Ammon's horn (tissue), 1 donor: ENCODE measurements at regions not wholly inside any gene's neighbourhood (a gene's known extent, or its start where the extent isn't known, plus 50 kb on each side); places are given as distances from the start of the nearest gene placed in this dataset.

Experiments used
- DNase-seq: peaks from one replicate; pipeline ENCODE4 v3.0.0-alpha.2; 2016; ENCODE audit warnings: low spot score

DNA sequence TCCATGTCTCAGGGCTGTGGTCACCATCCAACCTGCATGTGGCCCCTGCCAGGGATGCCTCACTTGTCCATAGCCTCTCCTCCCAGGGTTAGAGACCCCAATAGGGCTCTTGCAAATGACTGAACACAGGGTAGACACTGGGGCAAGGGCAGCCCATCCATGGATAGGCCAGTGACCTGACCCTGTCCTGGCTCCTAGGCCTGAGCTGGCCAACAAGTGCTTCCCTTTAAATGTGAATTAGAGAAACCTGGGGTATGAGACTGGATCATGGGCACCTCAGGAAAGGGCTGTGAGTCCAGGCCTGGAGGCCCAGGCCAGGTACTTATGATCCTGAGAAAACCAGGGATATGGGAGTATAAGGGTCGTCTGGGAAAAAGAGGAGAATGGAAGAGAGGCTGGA lies 64.5 kb downstream of the COPS8 start:
- DNase-seq = no peak

DNA sequence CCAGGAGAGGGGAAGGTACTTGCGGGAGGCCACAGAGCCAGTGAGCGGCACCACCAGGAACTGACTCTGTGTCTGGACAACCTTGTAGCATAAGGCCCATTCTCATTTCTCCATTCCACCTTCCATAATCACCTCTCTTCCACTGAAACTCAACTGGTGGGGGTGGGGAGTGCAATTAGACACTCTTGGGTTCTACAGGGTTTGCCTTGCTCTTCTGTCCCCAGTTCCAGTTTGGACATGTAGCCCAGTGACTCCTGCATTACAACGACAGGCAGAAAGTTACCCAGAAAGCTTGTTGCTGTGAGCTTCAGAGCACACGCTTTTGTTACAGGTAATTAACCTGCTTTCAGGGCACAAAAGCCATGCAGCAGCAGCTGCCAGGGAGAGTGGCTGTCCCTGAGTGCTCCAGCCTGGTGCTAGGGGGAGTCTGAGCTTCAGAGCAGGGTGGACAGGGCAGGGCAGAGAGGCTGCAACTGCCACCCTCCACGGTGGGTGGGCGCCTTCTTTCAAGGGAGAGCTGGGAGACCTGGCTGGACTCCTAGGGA lies 65.2 kb downstream of the COPS8 start:
- DNase-seq = no peak

DNA sequence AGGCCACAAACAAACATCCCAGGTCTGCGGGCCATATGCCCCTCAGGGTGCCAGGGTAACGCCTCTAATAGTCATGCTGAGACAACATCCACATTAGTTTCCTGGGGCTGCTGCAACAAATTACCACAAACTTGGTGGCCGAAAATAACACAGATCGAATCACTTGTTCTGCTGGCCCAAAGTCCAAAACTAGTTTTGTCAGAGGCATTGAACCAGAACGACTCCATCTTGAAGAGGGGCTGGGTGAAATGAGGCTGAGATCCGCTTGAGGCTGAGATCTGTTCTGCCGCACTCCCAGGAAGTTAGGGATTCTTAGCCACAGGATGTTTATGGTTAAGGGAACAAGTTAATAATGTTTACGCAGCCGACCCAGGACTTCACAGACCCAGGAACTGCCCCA lies 66.7 kb downstream of the COPS8 start:
- no peak for DNase-seq

DNA sequence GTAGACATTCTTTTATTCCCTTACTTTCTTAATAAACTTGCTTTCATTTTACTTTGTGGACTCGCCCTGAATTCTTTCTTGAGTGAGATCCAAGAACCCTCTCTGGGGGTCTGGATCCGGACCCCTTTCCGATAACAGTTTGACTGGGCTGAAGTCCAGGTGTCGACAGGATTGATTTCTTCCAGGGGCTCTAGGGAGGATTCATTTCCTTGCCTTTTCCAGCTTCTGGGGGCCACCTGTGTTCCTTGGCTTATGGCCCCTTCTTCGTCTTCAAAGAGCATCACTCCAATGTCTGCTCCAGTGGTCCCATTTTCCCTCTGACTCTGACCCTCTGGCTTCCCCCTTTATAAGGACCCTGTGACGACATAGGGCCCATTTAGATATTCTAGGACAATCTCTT lies 67.5 kb downstream of the COPS8 start:
- no peak for DNase-seq

DNA sequence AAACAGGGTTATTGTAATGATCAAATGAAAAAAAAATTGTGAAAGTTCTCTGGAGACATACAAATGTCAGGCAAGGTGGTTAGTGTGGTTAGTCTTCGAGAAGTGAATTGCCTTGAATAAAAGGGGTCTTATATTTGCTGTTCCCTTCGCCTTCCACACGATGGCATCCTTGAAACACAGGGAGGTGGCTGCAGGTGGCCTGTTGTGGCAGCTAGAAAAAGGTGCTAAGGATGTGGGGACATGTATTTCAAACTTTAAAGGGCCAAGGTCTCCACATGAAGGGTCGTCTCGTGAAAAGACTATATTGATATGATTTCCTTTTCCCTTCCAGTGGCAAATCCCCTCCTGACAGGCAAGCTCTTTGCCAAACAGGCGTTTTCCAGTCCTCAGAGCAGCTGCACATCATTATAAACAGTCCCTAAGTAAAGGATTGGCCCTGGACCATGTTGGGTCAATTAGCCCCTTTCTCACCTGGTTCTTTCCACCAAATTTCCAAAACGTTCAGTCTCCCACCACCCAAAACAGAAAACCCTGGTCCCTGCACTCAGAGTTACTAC lies 68.5 kb downstream of the COPS8 start:
- peak; percentile 32 for DNase-seq

DNA sequence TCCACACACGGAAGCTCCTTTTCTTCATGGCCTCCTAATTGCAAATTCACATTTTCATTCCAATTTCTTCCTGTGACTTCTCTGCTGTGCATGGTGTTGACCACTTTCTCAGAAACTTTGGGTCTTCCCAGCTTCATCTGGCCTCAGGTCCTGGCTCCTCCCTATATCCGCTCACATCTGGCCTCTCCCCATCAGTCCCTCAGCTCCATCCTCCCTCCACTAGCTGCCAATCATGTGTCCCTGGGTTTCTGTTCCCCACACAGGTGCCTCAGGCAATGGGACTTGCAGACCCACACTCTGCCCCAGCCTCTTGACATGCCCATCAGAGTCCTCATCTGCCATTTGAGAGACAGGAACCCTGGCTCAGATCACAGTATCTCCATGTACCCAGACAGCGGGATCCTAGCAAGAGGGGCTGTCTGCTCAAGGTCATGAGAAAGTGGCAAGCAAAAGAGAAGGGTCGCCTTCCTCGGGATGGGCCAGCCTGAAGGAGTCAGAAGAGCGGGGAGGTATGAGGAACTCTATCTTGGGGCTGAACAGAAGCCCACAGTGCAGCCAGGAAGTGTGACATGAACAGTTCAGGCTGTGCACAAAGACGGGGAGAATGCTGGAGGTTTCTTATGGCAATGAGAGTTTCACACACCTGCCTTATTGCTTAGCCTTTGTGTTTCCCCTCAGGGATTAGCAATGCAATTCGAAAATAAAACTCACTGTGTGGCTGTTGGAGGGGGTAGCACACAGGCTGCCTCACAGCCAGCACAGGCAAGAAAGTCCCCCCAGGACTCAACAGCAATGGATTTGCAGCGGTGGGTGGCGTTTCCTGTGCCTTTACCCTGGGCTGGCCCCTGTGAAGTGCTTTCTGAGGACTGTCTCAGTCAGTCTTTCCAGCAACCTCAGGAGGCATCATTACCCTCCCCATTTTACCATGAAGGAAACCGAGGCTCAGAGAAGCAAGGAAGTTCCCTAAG lies 69.5 kb downstream of the COPS8 start:
- no peak for DNase-seq

DNA sequence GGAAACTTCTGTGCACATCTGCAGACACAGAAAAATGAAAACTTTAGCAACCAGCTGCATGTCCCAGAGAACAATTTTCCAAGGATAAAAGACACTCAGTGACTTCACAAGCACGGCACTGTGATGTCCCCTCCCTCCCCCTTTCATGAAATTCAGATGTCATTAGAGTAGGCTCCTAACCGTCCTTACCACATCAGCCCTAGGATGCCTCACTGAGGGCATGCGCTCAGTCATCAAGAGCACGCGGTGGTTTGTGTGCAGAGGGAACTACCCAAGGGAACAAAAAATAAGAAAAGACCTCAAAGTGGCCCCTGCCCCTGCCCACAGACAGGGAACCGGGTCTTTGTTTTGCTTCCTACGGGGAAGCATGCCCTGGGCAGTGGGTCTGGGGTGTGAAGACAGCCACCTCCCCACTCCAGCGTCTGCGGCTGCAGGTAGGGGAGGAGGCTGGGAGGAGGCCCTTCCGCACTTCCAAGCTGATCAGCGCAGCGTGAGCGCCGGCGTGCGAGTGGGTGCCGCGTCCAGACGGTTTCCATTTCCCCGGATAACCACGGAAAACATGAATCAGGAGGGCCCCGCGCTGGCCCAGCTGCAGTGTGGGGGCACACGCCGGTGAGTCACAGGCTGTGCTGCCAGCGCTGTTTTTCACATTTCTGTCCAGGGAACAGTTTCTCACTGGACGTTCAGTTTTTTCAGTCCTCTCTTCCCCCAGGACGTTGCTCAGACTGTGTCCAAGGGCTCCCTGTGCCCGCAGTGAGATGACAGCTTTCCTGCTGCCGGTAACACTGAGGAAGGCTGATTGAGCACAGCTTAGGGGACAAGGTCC lies 70.6 kb downstream of the COPS8 start:
- peak; percentile 17 for DNase-seq

DNA sequence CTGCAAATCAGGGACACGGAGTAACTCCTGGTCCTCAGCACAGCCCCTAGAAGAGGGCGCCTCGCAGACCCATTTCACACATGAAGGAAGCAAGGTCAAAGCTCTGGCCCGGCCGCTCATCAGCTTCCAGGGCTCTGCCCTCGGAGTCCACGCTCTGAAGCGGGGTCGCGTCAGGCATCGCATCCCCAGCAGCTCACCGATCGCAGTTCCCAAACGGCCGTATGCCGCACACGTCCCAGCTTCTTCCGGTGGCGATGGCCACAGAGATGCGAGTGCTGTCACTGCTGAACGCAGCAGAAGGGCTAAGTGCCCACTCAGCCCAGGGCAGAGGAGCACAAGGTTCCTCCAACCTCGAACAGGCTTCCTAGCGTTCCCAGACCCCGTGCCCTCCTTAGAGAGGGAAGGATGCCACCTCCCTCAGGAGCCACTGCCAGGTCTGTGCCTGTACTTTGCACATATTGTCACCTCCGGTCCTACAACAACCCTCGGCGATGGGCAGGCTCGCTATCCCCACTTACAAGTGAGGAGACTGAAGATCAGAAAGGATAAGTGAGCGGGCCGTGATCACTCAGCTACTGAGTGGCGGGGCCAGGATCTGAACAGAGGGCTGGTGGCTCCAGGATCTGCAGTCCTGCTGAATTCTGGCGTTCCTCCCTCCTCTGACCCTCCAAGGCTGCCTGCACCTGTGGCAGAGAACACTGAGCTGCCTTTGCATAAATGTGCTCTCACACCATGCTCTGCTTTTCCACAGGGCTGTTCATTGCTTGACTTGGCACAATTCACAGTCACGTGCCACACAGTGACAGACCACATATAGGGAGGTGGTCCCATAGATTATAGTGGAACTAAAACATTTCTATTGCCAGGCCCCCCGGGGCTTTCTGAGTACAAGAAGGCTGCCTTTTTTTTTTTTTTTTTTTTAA lies 71.4 kb downstream of the COPS8 start:
- no peak for DNase-seq

DNA sequence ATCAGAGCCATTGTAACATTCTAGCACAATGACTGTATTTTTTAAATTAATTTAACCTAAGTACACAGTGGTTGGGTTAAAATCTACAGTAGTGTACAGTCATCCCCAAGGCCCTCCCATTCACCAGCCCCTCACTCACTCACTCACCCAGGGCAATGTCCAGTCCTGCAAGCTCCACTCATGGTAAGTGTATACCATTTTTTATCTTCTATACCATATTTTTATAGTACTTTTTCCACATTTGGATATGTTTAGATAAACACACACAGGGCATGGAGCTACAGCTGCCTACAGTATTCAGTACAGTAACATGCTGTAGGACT lies 72.1 kb downstream of the COPS8 start:
- DNase-seq = no peak

DNA sequence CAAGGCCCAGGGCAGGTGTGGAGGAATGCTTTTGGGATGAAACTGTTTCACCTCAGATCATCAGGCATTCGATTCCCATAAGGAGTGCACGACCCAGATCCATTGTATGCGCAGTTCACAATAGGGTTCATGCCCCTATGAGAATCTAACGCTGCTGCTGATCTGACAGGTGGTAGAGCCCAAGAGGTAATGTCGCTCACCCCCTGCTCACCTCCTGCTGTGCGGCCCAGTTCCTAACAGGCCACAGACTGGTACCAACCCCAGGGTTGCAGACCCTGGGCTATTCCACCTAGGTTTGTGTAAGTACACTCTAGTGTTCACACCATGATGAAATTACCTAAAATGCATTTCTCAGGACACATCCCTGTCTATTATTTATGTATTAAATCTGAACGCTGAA lies 72.5 kb downstream of the COPS8 start:
- no peak for DNase-seq

DNA sequence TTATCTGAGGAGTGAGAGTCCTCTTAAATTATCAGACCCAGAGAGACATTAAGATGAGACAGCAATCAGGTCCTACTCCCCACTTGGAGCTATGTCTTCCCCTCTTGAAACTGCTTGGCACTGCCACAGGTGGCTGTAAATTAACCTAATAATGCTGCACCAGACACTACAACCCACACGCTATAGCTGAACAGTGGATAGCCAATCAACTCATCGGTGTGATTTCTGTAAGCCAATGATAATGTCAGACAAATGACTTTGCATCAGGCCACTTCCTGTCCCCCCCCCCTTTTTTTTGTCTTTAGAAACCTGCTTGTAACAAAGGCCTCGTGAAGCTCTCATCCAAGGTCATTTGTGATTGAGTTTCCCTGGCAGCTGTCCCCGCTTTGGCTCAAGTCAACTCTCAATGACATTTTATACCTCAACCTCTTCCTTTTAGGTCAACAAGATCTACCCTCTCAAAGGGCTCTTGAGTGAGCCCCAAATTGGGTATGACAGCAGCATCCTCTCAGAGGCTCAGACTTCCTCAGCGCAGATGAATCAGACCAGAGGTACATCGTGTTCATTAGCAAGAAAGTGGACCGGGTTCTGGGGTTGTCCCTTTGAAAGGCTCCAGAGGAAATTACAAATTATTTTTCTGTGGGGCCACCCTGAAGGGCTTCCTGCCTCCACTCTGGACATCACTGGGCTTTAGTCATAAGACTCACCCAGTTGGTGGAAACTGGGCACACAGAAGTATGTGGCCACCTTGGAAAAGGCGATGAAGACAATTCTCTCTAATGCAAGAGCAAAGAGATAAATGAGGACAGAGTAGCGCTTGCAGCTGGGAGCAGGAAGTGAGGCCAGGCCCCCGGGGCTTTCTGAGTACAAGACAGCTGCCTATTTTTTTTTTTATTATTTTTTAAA lies 73.6 kb downstream of the COPS8 start:
- DNase-seq = no peak

DNA sequence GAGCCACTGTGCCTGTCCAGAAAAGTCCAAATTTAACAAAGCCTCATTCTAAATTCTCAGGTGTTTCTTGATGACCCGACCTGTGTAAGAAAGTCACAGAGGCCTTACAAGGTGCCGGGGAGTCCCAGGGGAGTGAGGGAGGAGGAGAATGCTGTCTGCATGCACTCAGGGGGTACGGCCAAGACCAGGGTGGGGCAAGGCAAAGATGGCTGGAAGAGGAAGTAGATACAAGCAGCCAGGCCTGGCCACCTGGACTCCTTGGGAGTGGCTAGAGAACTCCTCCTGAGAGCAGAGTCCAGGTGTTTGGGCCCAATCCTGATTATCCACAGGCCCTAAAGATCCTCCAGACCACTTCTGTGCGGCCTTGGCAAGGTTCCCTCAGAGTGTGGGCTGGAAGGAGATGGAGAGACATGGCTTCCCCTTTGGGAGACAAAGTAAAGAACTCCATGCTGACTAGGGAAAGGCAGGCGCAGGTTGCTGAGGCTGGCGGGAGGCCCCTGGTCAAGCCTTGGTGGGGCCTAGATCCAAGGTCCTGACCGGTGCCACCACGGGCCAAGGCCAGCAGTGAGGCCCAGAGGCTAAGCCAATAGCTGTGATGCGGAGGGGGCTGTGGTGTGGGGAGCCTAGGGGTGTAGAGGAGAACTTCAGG lies 74.7 kb downstream of the COPS8 start:
- no peak for DNase-seq

DNA sequence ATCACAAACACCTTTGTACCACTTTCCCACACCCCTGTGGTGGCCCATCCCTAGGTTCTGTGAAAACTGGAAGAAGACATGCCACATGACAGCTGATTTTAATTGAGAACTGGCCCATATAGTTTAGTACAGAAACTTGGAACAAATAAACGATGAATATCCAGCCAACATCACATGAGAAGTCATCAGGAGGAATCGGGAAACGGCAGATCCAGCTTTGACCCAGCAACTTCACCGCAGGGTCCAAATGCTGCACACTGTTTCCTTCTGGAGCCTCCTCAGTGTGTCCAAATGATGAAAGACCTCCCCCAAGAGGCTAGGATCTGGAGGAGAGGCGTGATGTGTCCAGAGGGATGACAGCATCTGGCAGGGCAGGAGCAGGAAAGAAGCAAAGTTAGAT lies 75.5 kb downstream of the COPS8 start:
- DNase-seq = no peak

DNA sequence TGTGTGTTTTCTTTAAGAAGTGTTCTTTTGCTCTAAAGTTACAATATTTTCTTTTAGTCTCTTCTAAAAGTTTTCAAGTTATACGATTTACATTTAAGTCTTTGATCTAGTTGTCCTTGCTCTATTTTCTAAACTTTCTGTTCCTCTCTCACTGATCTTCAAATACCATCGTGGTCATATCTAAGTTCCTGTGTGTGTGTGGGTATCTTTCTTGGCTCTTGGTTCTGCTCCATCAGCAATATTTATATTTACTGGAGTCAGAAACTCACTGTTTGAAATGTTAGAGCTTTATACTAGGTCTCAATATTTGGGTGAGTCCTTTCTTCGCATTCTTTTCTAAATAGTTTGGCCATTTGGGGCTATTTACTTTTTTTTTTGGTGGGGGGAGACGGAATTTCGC lies 77.3 kb downstream of the COPS8 start:
- no peak for DNase-seq

DNA sequence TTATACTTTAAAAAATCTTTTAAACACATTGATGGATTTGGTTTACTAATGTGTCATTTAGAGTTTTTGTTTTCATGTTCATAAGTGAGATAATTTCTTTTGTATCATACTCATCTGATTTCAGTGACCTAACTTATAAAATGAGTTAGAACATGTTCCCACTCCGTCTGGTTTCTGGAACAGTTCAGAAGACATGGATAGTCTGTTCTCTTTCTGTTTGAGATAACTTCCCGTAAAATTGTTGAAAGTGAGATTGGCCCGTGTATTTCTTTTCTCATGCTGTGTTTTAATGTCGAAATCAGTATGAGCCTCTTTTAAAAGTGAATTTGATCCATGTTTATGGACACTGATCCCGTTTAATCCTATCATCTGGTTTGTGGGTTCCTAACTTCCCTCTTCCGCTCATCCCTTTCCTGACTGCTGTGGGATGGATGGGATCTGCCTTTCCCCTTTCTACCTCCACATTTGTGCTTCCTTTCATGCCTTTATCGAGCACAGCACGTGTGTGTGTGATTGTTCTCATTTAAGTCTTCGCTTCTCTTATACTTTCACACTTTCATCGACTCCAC lies 78.9 kb downstream of the COPS8 start:
- no peak for DNase-seq

DNA sequence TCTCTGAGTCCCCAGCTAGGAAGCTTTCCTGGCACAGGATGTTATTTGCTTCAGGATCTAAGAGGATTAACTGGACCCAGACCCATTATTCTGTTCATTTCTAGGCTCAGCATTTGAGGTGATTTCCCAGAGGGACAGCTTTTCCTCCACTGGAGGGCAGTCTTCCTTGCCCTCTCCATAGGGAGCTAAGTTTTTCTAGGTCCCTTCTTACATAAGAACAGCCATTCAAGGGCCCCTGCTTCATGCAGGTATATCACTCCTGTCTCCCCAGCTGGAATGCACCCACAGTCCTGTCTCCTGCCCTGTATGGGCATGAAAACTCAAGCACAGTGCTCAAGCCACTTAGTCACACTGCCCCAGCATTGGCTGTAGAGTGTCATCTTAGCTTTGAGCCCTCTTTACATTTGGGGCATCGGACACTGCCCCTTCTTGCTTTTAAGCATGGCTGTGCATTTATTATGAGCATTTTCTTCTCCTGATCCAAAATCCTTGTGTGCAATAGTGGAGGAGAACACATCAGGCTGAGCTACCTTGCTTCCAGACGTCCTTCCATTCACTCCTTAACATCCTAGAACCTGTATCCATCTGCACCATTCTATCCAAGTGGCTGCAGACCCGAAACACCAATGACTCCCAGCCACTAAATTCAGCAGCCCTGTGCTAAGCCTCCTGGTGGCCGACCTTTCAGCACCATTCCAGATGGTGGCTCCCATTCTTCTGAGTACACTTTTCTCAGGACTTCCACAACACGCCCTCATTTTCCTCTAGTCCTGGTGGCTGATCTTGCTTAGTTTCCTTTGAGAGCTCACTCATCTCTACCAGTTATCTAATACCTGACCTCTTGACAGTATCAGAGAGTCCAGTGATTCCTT lies 80.0 kb downstream of the COPS8 start:
- DNase-seq = no peak

DNA sequence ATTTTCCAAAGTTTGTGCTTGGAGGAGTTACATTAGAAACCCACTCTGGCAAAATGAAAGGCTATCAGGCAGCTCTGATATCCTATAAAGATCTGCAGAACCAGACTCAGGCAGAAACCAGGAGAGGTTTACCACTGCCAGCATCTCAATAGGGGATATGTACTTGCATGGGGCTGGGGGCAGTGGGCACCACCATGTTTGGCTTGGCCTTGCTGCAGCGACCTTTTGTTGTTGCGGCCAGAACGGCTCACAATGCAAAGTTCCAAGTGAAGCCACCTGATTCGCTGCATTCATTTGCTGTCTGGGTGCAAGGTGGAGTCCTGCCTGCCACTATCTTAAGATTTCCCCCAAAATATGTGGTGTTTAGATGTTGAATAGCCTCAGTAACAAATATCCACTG lies 81.3 kb downstream of the COPS8 start:
- DNase-seq = no peak

DNA sequence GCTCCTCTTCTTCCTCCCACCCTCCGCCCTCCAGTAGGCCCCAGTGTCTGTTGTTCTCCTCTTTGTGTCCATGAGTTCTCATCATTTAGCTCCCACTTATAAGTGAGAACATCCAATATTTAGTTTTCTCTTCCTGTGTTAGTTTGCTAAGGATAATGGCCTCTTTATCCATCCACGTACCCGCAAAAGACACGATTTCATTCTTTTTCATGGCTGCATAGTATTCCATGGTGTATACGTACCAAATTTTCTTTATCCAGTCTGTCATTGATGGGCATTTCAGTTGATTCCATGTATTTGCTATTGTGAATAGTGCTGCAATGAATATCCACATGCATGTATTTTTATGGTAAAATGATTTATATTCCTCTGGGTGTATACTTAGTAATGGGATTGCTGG lies 82.2 kb downstream of the COPS8 start:
- no peak for DNase-seq

DNA sequence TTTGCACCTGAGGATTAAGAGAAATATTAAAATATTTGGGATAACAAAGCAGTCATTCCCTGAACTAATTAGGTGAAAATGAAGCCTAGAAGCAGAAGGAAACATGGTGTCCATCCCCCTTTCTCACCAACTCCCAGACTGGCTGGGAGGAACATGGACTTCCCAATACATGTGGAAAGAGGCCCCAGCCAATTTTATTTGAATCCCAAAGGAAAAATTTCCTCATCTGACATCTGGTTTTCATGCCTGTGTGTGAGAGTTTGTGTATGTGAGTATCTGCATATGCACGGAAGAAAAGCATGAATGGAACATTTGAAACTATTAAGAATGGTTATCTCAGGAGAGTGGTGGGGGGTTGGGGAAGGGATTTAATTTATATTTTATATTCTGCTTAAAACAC lies 84.3 kb downstream of the COPS8 start:
- no peak for DNase-seq
